GM19240 (cell line): ENCODE measurements at regions not wholly inside any gene's neighbourhood (a gene's known extent, or its start where the extent isn't known, plus 50 kb on each side); places are given as distances from the start of the nearest gene placed in this dataset.
"Not testable (repeated sequence)": the region's sequence is repeated elsewhere in the genome, so short reads cannot be mapped to it uniquely, and the experiment has no call there.

ENCODE experiments used
- DNase-seq: peaks from one replicate; pipeline ENCODE4 v3.0.0; 2011; ENCODE audit warnings: low spot score; ENCODE audit not compliant: insufficient read length

- no peak for DNase-seq
Measured at GRCh38 chr4:130736436-130737185, 1640.7 kb downstream of the C4orf33 start.

GRCh38 chr4:130738233-130738632 is 1642.3 kb downstream of the C4orf33 start:
- no peak for DNase-seq

- no peak for DNase-seq
Measured at GRCh38 chr4:130747842-130748241, 1651.9 kb downstream of the C4orf33 start.

GRCh38 chr4:130753926-130754325 is 1658.0 kb downstream of the C4orf33 start:
- no peak for DNase-seq

- DNase-seq: no peak
Measured at GRCh38 chr4:130760246-130760645, 1664.3 kb downstream of the C4orf33 start.

- DNase-seq: not testable (repeated sequence)
Measured at GRCh38 chr4:130767384-130767783, 1671.4 kb downstream of the C4orf33 start.

GRCh38 chr4:130772966-130773365 is 1677.0 kb downstream of the C4orf33 start:
- DNase-seq: not testable (repeated sequence)

- no peak for DNase-seq
Measured at GRCh38 chr4:130808492-130808891, 1712.5 kb downstream of the C4orf33 start.

- no peak for DNase-seq
Measured at GRCh38 chr4:130812117-130812765, 1716.3 kb downstream of the C4orf33 start.

- no peak for DNase-seq
Measured at GRCh38 chr4:130814896-130815295, 1718.9 kb downstream of the C4orf33 start.

GRCh38 chr4:130820448-130820847 is 1724.5 kb downstream of the C4orf33 start:
- no peak for DNase-seq

- no peak for DNase-seq
Measured at GRCh38 chr4:130825284-130825683, 1729.3 kb downstream of the C4orf33 start.

- DNase-seq: no peak
Measured at GRCh38 chr4:130850019-130850524, 1754.1 kb downstream of the C4orf33 start.

GRCh38 chr4:130851107-130851506 is 1755.2 kb downstream of the C4orf33 start:
- DNase-seq: no peak

- DNase-seq: no peak
Measured at GRCh38 chr4:130851932-130852331, 1756.0 kb downstream of the C4orf33 start.

- DNase-seq: no peak
Measured at GRCh38 chr4:130855533-130855932, 1759.6 kb downstream of the C4orf33 start.

- DNase-seq: no peak
Measured at GRCh38 chr4:130859991-130860390, 1764.0 kb downstream of the C4orf33 start.

- DNase-seq: no peak
Measured at GRCh38 chr4:130896920-130897319, 1801.0 kb downstream of the C4orf33 start.

- no peak for DNase-seq
Measured at GRCh38 chr4:130901321-130901720, 1805.4 kb downstream of the C4orf33 start.

- no peak for DNase-seq
Measured at GRCh38 chr4:130922955-130923354, 1827.0 kb downstream of the C4orf33 start.

- no peak for DNase-seq
Measured at GRCh38 chr4:130955520-130955919, 1859.6 kb downstream of the C4orf33 start.

- DNase-seq: no peak
Measured at GRCh38 chr4:130985371-130985770, 1889.4 kb downstream of the C4orf33 start.

GRCh38 chr4:130995988-130996387 is 1900.0 kb downstream of the C4orf33 start:
- DNase-seq: no peak
